ACHN (cell line): ENCODE measurements at regions not wholly inside any gene's neighbourhood (a gene's known extent, or its start where the extent isn't known, plus 50 kb on each side); places are given as distances from the start of the nearest gene placed in this dataset.

Experiments used
- DNase-seq: peaks from one replicate; pipeline ENCODE4 v3.0.0-alpha.2; 2015
- in situ Hi-C: cut with HindIII; loops from 2 replicates; pipeline ENCODE4 v1.10.0; 2017; ENCODE audit warnings: low sequenced_read_pairs, low pct_ligation_motif_present, low pct_unique_long_range_greater_than_20kb

DNA sequence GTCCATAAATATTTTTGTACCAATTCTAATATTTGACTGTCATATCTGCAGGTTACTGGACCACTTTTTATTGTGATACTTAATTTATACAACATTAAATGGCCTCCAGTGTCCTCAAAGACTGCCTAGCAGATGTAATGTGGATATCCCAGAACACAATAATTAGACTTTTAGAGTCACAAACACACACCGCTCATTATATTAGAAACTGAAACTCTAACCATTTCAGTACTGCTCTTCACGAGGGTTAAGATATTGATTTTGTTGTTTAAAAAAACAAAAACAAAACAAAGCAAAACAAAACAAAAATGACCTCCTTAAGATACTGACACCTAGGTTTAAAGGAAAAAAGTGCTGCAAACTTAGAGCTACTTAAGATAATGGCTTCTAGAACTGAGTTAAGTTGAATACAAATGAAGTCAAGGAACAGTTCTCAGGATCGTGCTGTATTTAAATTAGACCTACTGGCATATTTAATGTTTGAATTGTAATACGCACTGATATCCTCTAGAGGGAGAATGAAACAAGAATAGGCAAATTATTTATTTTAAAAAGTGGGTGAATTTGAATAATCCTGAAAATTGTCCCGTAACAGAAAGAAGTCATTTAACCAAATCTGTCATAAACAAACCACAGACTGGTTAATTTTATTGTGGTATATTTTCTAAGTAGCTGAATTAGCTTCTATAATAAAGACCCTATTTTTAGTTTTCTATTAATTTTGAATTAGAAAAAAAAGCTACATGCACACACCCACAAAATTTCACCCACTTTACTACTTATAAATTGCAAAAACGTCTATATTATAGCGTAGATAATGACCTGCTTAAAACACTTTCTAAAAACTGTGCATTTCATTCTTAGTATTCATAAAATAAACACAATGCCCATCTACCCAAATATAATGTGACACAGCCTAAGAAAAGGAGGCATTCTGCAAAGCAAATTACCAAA lies 395.2 kb upstream of the DCN start:
- in situ Hi-C loops, result no loop called here
- DNase-seq, result peak; percentile 58

DNA sequence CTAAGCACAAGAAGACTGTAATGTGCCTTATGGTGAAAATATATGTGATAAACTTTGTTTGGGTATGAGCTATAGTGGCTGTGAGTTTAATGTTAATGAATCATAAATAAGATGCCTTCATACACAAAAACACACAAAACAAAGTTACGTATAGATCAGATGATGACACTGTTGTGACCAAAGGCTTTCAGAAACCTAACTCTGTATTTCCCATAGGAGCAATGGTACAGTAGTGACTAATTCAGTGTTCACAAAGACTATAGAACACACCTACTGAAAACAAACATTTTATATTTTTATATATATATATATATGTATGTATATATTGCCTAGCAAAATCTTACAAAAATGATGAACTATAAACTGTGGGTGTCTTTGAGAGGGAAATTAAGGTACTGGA lies 393.8 kb upstream of the DCN start:
- no peak for DNase-seq
- in situ Hi-C loops, result no loop called here

DNA sequence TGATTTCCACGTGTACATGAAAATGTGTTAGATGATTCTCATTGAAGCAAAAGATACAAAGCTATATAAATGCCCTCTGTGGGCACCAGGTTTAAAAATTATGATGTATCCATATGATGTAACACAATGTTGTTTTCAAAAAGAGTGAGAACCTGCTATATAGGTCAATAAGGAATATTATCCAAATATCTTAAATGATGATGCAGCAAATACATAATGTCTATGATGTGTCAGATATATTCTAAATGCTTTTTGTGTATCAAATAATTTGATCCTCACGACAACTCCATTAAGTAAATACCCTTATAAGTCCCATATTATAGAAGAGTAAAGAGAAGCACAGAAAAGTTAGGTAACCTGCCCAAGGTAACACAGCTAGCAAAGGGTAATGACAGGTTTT lies 393.0 kb upstream of the DCN start:
- no peak for DNase-seq
- in situ Hi-C loops, result no loop called here

DNA sequence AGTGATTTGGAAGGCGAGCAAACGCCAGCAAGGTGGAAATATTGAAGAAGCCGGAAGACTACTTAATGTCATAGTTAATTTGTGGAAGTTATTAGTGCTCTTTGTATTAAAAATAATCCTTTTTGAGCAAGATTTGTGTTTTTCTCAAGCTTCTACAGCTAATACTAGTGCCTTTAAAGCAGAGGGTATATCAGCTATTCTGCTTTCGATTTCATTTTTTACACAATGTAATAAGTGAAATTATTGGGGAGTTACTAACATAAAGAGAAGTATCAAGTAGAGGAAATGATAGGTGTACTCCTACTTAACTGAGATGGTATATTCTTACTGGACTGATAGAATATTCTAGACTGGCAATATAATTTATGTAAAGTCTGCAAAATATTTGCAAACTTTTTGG lies 392.4 kb upstream of the DCN start:
- DNase-seq, result no peak
- in situ Hi-C loops, result no loop called here

DNA sequence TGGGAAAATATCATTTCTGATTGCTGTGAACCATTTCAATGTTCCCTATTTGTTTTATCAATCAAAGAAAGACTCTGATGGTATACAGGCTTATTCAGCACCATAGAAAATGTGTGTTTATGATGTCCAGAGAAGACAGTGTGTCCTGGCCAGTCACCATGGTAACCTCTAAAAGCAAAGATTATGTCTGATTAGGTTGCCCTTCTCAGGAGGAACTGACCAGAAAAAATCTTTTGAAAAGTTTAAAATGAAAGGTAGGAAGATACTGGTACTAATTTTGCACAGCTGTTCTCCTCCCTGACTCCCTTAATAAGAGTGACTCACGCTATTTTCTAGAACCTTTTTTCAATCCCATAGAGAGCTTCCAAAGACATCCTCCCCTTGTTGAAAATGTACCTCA lies 391.8 kb upstream of the DCN start:
- no peak for DNase-seq
- in situ Hi-C loops, result no loop called here

DNA sequence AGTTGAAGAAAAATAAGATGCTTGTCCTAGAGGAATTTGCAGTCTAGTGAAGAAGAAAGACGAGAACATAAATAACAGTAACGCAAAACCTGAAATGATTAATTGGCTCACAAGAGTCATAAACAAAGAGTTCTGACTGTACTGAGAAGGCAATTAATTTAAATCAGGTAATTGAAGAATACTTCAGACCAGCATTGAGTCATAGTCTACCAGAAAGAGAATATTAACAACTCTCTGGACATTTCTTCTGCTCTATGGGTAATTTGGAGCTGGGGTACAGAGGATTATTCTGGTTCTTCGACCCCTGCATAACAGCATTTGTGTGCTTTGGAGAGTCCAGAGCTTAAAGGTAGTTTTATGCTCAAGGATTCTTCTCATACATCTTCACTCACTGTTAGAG lies 390.3 kb upstream of the DCN start:
- DNase-seq, result no peak
- in situ Hi-C loops, result no loop called here

DNA sequence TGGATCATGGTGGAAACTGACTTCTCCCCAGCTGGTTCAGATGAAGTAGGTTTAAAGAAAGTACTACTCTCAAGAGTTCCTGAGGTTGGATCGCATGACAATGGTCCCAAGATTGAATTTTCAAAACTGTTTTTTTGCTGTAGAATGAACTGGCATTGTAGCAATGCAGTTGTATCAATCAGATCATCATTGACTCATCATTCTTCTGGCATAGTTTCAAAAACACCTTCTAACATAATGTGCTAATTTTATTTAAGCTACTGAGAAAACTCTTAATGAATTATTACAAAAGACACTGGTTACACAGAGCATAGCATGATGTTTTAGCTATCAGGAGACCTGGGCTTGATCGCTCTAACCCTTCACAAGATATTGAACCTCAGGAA lies 384.5 kb upstream of the DCN start:
- in situ Hi-C loops, result no loop called here
- no peak for DNase-seq

DNA sequence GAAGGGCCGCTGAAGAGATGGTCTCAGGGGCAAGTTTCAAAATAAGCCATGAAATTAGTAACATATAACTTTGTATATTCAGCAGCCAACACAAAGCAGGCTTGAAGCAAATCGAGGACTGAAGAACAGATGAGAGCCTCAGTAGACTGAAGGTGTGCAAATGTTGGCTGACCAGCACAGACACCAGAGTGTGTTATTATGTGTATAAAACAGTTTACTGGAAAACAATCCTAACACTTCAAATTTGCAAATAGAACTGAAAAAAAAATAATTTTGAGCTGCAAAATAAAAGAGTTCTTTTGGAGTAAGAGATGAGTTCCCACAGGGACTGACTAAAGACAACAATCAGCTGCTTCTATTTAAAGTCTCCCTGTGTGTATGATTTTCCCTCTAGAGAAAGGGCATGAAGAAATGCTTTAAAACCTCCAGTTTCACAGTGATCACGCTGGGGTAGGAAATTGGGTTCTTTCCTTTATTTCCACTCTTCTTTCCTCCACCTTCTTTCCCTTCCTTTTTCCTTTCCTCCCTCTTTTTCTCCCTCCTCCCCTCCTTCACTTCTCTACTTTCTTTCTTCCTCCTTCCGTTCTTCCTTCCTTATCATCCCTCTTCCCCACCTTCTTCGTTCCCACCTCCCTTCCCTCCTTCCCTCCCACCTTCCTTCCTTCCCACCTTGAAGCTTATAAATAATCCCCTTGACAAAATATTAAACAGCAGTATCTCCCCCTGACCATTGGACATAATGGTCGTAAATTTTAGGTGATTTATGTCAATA lies 383.9 kb upstream of the DCN start:
- in situ Hi-C loops, result no loop called here
- no peak for DNase-seq

DNA sequence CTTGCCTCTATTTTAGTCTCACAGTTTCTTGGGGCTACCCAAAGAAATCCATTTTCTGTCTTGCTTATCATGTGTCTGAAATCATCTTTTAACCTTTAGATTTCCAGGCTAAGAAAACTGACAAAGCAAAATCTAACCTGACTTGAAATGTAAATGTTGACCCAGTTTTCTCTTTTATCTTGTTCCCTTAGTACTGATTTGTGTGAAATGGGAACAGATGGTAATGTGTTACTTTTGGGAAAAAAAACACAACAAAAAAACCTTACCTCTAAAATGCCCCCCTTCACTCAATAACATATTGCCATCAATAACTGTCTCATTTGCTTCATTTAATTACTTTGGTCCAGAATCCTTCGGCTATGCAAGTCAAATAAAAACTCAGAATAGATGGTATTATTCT lies 383.2 kb upstream of the DCN start:
- in situ Hi-C loops, result no loop called here
- no peak for DNase-seq

DNA sequence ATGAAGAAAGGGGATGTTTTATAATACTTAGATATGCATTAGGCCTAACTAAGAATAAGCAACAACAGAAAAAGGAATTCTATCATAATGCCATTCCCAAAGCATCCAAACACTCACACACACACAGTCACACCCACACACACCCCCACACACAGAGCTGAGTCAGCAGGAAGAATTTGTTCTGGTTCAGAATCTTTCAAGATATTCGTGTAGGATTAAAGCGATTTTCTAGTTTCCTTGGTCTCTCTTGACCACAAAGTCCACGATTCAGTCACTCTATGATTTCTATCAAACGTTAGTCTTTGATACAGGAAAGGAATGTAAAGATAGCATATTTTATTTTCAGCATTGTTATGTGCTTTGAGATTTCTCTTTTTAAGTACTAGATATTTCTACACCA lies 382.6 kb upstream of the DCN start:
- no peak for DNase-seq
- in situ Hi-C loops, result no loop called here

DNA sequence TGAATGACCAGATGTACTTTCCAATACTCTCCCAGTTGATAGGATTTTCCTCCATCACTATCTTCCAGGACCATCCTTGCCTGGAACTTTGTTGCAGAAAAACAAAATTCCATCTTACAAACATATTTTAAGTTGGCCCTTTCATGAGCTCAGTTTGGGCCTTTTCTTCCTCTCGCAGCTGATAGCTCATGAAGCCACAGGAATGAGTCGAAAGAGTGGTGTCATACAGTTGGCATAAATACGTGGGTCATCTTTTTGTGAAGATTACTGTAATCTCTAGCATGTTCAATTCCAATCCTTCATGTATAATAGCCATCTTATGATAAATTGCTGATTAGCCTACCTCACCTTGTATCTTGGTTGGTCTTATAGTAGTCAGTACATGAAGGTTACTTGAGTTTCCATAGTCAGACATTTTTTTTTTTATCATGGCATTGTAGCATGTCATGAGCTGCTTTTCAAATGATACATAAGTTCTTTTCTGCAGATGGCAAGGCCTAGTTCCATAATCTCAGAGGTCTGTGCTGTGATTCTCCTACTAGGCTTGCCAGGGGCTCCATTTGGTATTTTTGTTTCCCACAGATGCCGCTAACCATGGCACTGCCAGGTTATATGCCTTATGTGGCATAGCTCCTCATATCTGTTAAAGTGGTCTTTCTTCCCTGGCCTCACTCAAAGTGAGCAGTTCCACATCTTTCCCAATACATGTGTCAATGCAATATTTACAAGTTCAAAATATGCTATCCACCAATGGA lies 380.6 kb upstream of the DCN start:
- in situ Hi-C loops, result no loop called here
- DNase-seq, result no peak

DNA sequence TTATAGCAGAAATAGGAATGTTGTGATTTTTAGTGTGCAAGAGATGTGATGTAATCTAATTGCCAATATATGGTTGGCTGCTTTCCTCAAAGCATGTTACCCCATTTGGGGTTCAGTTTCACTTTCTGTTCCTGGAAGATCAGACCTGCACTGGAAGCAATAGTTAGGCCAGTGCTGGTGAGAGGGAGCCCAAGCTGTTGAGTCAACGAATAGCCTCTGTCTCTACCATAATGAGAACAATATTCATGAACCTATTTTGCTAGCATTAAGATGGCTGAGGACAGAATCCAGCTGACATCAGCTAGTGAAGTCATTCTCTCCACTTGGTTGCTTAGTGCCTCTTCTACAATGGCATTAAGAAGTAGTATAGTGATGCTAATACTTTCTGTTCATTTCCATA lies 379.9 kb upstream of the DCN start:
- DNase-seq, result peak; percentile 9

DNA sequence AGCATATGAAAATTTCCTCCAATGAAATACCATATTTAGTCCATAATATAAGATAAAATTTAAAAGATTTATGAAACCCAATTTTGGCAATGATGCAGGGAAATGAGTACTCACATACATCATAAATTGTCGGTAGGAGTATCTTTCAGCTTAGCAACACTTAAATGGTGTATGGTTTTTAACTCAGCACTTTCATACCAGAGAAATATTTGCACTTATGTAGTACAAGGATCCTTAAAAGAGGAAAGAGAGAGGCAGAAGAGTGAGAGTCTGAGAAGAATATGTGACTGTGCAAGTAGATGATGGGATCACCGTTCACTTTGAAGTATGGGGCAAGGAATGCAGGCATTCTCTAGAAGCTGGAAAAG lies 379.3 kb upstream of the DCN start:
- no peak for DNase-seq
- in situ Hi-C loops, result no loop called here

More for the DNA sequence above, 379.9 kb upstream of the DCN start:
- in situ Hi-C loops, result no loop called here

DNA sequence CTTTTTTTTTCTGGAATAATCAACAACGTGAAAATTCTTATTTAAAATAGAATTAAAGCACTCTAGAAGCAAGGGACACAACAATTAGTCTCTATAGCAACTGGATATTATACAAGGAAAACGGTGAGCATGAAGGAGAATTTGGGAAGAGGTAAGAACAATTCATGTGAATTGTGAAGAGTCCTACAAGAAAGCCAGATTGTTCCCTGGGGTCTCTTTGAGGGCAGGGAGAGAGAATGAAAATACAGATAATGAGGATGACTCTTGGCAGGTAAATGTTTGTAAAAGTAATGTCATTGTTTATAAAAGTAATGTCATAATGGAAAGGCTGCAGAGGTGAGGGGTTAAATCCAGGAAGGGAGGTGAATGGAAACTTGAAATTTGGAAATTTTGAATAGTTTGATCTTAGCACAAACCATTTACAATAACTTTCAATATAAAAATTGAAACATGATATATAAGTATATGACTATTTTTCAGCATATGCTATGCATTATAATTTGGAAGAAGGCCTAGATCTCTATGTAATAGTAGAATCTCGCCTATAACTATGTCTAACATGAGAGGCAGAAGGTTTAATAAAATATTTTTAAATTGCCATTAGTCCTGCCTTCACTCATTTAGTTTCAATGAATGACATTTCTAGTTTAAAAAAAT lies 378.8 kb upstream of the DCN start:
- DNase-seq, result no peak
- in situ Hi-C loops, result no loop called here

DNA sequence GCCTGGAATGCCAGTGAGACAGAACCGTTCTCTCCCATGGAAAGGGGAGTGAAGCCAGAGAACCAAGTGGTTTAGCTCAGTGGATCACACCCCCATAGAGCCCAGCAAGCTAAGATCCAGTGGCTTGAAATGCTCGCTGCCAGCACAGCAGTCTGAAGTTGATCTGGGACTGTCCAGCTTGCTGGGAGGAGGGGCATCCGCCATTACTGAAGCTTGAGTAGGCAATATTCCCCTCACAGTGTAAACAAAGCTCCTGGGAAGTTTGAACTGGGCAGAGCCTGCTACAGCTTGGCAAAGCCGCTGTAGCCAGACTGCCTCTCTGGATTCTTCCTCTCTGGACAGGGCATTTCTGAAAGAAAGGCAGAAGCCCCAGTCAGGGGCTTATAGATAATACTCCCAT lies 374.3 kb upstream of the DCN start:
- in situ Hi-C loops, result no loop called here
- DNase-seq, result no peak

DNA sequence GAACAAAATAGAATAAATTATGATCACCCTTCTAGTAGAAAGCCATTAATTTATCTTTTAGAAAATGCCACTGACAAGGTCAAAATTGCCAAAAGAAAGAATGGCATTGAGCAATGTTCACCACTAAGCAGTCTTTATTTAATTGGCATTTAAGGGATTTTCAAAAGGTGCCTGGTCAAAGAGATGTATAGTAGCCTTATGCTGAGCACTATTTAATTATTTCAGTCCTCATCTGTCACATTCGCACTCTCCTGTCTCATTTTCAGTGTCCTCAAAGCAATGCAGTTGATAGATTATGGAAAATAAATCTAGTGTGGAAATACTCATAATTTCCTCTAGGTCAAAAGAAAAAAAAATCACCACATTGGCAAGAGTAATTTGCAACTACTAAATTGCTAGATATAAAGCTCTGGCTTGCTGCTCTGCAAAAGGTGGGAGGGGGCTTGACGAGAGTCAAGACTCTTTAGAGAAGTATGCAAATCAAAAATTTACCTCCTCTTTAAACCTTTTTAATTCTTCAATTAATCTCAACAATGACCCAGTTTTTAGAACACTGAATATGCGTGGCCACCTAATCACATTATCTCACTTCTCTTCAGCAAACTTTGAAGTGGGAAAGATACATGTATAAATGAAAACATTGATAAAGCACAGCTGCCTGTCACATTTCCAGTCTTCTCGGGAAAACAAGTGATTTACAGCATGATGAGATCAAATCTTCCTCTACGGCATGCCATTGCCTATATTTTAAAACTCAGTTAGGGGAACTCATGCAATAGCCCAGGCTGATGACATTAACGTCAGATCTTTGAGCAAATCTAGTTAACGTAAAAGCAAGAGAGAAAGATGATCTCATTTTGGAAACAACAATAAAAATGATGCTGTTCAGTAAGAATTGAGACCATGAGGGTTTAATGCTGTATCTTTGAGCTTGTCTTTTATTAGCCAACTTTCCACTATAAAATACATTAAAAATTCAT lies 373.1 kb upstream of the DCN start:
- no peak for DNase-seq
- in situ Hi-C loops, result no loop called here

DNA sequence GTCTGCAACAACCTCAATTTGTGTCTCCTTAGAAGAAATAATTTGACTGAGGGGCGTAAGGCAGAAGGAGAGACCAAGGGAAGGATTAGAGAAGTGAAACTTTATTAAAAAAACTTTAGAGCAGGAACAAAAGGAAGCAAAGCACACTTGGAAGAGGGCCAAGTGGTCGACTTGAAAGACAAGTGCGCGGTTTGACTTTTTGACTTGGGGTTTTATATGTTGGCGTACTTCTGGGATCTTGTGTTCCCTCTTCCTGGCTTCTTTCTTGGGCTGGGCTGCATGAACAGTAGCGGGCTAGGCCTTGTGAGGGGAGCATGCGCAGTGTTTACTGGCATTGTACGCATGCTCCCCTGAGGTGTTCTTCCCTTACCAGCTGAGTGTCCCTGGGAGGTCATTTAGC lies 369.3 kb upstream of the DCN start:
- DNase-seq, result no peak
- in situ Hi-C loops, result no loop called here

DNA sequence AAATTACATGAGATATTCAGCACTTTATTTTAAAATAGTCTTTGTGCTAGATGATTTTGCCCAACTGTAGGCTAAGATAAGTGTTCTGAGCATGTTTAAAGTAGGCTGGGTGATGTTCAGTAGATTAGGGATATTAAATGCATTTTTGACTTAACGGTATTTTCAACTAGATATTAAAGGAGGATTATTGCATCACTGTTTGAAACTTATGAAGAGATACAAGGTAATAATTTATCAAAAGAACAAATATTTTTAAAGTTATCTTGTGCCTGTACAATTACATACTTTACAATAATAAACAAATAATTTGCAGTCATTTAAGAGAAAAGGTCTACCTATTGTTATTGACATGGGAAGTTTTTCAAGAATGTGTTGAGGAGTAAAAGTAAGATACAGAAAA lies 368.6 kb upstream of the DCN start:
- no peak for DNase-seq
- in situ Hi-C loops, result no loop called here
